Neural progenitor cell (in vitro differentiated cells): ENCODE measurements at regions not wholly inside any gene's neighbourhood (a gene's known extent, or its start where the extent isn't known, plus 50 kb on each side); places are given as distances from the start of the nearest gene placed in this dataset.

ENCODE experiments used
- CTCF ChIP-seq: fragments of 200-600 bp; sonication (generic); IDR thresholded peaks from 2 replicates; pipeline ENCODE4 v1.5.1; 2017; ENCODE audit warnings: antibody characterized with exemption, mild to moderate bottlenecking
- EZH2phosphoT487 ChIP-seq: fragments of 200-600 bp; sonication (generic); IDR thresholded peaks from 2 replicates; pipeline ENCODE4 v1.6.1; 2017; ENCODE audit warnings: antibody characterized with exemption

GRCh38 chr3:164927728-164928127 lies 150.6 kb downstream of the SI start:
- TF ChIP-seq EZH2phosphoT487 (no peak), CTCF (no peak)
